Stimulated activated CD8-positive, alpha-beta memory T cell treated with anti-CD3 and anti-CD28 coated beads, Interleukin-15, amount 100 ng/mL, for 24 hours (primary cell): ENCODE measurements at regions not wholly inside any gene's neighbourhood (a gene's known extent, or its start where the extent isn't known, plus 50 kb on each side); places are given as distances from the start of the nearest gene placed in this dataset.
"Not testable (repeated sequence)": the region's sequence is repeated elsewhere in the genome, so short reads cannot be mapped to it uniquely, and the experiment has no call there.

ENCODE experiments used
- DNase-seq: peaks from one replicate; pipeline ENCODE4 v3.0.0-alpha.2; 2020; ENCODE audit warnings: low read depth

GRCh38 chr2:240376739-240377138 lies 58.7 kb upstream of the GPC1 start:
- DNase-seq: no peak

- no peak for DNase-seq
Measured at GRCh38 chr2:240377366-240377765, 58.1 kb upstream of the GPC1 start.

- no peak for DNase-seq
Measured at GRCh38 chr2:240379089-240379636, 56.3 kb upstream of the GPC1 start.

GRCh38 chr2:240383099-240383758 lies 52.2 kb upstream of the GPC1 start:
- DNase-seq: no peak

- no peak for DNase-seq
Measured at GRCh38 chr2:240383871-240384700, 51.4 kb upstream of the GPC1 start.

GRCh38 chr2:240384711-240385450 lies 50.6 kb upstream of the GPC1 start:
- DNase-seq: no peak

GRCh38 chr2:240385451-240386161 lies 49.9 kb upstream of the GPC1 start:
- not testable (repeated sequence) for DNase-seq
